GM13977 (cell line): ENCODE measurements at regions not wholly inside any gene's neighbourhood (a gene's known extent, or its start where the extent isn't known, plus 50 kb on each side); places are given as distances from the start of the nearest gene placed in this dataset.

Experiments
- DNase-seq: peaks from one replicate; pipeline ENCODE4 v3.0.0; 2012; ENCODE audit warnings: low spot score
- CTCF ChIP-seq: IDR thresholded peaks from 2 replicates; pipeline ENCODE4 v1.5.1; 2012; ENCODE audit warnings: mild to moderate bottlenecking, control low read depth; ENCODE audit not compliant: insufficient read depth; ENCODE audit errors: extremely low read depth, missing control alignments
- in situ Hi-C: fragments of 300-500 bp; cut with MboI; formaldehyde crosslinking; loops from one replicate; pipeline ENCODE4 v1.12.0; 2022; ENCODE audit warnings: low sequenced_read_pairs, low pct_unique_long_range_greater_than_20kb, mixed read lengths, inconsistent platforms; ENCODE audit not compliant: unreplicated experiment

- DNase-seq = no peak
- in situ Hi-C loops = no loop called here
Observed at GRCh38 chr15:31970007-31970406, 60.3 kb upstream of the CHRNA7 start.

GRCh38 chr15:31973197-31973596, 57.1 kb upstream of the CHRNA7 start:
- no peak for DNase-seq
- in situ Hi-C loops = no loop called here
- TF ChIP-seq CTCF = no peak

More at GRCh38 chr15:31970007-31970406, 60.3 kb upstream of the CHRNA7 start:
- no peak for TF ChIP-seq CTCF

GRCh38 chr15:31974154-31974794, 56.0 kb upstream of the CHRNA7 start:
- no peak for TF ChIP-seq CTCF
- DNase-seq = no peak
- in situ Hi-C loops = no loop called here

GRCh38 chr15:31974855-31975829, 55.2 kb upstream of the CHRNA7 start:
- DNase-seq = peak; percentile 49
- in situ Hi-C loops = no loop called here

GRCh38 chr15:31975830-31976229, 54.5 kb upstream of the CHRNA7 start:
- no peak for TF ChIP-seq CTCF
- DNase-seq = no peak
- in situ Hi-C loops = no loop called here

More at GRCh38 chr15:31974855-31975829, 55.2 kb upstream of the CHRNA7 start:
- TF ChIP-seq CTCF = peak; percentile 60

- in situ Hi-C loops = no loop called here
Observed at GRCh38 chr15:31977138-31977537, 53.2 kb upstream of the CHRNA7 start.

More at GRCh38 chr15:31977138-31977537, 53.2 kb upstream of the CHRNA7 start:
- no peak for DNase-seq
- no peak for TF ChIP-seq CTCF
